CD4-positive, alpha-beta T cell treated with Interleukin-12 subunit alpha and Interleukin-12 subunit beta, for 1 hour (primary cell): ENCODE measurements at regions not wholly inside any gene's neighbourhood (a gene's known extent, or its start where the extent isn't known, plus 50 kb on each side); places are given as distances from the start of the nearest gene placed in this dataset.
A peak's percentile ranks its signal among the peaks of the same experiment; 100 is the strongest.
"Not testable (repeated sequence)": the region's sequence is repeated elsewhere in the genome, so short reads cannot be mapped to it uniquely, and the experiment has no call there.

ENCODE experiments used
- DNase-seq: peaks from one replicate; pipeline ENCODE4 v3.0.0-alpha.2; 2020

DNA sequence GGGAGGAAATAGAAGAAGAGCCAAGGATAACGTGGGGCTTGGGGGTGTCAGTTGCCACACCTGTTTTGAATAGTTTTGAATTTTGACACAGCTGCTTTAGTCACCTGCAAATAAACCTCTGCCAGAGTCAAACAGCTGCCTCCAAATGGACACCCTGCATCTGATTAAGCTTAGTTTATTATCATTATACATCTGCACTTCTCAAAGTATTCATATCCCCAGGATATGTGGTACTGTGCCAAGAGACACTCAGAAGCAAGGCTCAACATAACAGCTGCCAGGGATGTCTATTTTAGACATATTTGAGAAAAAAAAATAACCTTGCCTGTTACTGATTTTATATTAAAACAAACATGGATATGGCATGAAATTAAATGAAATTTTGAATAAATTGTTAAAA is 122.5 kb upstream of the WDR75 start:
- DNase-seq = no peak

DNA sequence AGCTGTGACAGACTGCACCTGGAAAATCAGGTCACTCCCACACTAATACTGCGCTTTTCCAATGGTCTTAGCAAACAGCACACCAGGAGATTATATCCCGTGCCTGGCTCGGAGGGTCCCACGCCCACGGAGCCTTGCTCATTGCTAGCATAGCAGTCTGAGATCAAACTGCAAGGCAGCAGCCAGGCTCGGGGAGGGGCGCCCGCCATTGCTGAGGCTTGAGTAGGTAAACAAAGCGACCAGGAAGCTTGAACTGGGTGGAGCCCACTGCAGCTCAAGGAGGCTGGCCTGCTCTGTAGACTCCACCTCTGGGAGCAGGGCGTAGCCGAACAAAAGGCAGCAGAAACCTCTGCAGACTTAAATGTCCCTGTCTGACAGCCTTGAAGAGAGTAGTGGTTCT is 121.8 kb upstream of the WDR75 start:
- not testable (repeated sequence) for DNase-seq

DNA sequence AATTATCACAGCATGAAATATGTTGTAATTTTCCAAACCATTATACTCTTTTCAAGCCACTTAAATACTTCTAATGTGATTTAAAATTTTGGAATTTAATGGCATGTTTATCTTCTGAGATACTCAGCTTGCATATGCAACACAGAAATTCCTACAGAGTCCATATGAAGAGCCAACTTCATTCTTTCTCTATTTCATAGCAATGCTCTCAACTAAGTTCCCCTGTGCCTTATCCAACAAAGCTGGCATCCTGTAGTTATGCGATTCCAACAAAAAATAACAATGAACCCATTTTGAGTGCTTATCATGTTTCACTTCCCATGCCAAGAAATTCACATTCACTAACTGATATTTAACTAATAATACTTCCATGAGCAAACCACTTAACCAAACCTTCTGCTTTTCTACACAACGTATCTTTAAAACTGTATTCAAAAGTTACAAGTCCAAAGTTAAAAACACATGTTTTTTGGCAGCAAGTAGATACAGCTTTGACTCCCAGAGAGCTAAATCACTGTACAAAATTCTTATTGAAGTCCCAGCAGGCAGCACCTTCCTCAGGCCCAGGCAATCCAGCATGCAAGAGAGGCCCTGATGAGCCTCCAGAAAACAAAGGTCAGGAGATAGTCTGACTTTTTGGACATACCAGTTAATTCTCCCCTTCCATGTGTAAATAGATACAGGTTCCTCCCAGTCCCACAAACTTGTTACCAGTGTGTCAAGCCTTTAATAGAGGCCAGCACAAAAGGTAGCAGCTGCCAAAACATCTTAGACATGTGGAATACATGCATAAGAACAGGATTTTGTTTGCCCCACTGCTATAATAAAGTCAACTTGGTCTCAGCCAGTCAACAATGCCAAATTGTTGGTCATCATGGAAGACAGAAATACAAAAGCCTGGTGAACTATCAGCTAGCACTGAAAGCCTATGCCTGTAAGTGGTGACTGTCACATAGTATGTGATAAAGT is 113.1 kb upstream of the WDR75 start:
- no peak for DNase-seq

DNA sequence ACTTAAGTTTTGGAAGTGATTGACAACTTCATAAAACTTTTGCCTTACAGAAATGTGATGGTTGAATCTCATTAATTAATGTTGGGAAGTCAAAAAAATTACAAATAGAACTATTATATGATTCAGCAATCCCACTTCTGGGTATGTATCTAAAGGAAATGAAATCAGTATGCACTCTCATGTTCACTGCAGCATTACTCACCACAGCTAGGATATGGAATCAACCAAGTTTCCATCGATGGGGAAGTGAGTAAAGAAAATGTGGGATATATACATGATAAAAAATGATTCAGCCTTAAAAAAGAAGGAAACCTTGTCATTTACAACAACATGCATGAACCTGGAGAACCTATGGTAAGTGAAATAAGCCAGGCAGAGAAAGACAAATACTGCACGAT is 112.4 kb upstream of the WDR75 start:
- no peak for DNase-seq

DNA sequence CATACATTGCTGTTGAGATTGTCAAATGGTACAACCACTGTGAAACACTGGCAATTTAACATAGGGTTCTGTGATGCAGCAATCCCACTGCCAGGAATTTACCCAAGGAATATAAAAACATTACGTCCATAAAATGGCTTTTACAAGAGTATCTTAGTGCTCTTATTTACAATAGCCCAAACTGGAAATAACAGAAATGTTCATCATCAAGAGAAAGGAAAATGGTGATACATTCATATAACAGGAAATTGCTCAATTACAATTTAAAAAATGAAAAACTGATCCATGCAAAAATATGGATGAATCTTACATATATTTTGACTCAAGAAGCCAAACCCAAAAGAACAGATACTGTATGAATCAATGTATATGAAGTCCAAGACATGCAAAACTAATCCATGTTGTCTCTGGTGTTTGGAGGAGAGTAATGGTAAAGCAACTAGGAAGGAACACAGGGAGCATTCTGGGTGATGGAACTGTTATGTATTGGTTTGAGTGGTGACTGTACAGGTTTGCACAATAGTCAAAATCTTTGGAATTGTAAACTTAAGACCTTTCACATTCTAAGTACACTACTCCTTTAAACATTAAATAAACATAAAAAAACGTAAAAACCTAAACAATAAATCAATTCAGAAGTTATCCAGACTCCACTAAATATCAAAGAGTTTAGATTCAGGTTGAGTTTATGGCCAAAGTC is 104.8 kb upstream of the WDR75 start:
- no peak for DNase-seq

DNA sequence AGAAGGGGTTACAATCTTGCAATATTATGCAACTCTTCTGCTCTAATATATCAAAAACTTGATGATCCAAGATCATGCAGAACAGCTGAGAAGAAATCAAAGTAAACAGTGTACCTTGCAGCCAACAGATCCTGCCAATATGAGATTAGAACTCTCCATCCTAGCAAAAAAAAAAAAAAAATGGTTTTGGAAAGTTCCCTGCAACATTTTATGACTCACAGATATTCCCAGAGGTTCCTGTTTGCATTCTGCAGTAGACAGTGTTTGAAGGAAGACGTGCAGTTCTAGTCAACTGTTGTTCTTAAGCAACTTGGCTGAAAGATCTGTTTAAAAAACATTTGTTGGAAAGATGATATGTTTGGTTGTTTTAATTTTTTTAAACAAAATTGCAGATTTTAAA is 103.6 kb upstream of the WDR75 start:
- DNase-seq = no peak

DNA sequence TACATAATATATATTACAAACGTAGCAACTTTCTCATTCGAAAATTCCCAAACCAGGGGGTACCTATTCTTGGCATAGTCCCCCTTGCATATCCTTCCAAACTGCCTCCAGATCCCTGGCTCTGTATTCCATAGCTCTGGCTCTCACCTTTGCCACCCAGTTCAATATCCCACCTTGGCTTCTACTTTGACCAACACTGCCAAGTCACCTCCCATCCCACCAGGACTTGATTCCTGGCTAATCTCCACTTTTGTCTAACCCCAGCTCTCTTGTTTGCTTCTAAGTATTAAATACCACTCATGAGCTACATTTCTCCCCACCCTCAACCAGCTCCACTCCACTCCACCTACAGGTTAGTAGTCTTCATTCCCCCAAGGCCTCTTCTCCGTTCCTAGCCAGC is 103.2 kb upstream of the WDR75 start:
- no peak for DNase-seq

DNA sequence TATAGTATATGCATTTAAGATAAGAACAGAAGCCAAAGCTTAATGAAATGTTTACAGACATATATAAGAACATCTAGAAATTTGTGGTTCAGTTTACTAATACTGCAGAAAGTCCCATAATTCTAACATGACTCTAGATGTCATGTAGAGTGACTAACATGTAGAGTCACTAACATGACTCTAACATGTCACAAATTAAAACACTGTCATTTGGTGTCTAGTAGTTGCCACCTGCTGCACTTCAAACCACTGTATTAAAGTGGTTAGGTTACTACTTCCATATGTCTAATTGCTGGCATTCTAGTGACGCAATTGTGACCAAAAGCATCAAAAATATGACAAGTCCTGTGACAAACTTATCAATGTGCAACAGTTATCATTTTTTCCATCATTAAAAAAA is 100.2 kb upstream of the WDR75 start:
- DNase-seq = no peak

DNA sequence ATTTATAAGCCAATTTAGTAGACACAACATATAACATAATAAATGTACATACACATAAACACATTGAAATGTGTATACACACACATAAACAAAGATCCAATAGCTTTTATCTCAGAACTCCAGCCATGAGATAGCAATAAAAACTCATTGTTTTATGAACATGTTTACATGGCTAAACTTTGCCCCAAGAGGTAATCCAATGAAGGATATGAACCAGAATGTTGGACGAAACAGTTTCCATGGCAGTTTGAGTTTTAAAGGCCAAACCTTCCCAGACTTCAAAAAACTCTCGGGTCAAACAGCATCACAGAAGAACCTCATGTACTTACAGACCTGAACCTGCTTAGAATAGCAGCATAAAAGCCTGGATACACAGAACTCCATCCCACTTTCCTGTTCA is 97.2 kb upstream of the WDR75 start:
- no peak for DNase-seq

DNA sequence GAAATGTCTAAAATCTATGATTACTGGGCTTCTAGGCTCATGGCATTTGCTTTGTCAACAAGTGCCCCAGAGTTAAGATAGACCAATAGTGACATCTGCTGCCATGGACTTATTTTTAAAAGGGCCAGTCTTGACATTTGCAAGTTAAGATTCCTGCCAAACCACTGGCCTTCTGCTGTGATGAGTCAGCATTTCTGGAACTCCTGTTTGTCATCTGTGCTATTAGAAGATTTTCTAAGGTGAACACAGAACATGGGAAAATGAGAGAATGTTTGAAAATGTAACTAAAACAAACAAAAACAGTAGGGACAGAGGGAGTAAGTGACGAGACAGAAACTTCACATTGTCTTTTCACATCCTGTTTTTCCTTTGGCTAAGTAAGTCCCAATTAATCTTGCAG is 93.7 kb upstream of the WDR75 start:
- peak; percentile 59 for DNase-seq

DNA sequence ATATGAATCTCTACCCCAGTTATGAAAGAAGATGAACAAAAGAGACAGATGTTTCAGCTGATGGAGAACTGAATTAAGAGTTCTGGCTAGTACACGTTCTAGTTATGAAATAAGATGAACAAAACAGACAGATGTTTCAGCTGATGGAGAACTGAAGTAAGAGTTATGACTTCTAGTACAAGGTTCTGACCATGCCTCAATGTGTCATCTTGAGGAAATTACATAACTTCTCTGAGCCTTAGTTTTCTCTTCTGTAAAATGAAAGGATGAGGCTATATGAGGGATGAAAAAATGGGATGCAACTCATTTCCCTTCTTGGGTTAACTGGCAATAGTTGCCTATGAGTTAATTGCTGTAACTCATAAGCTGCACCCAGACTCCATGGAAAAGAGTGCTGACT is 92.9 kb upstream of the WDR75 start:
- no peak for DNase-seq

DNA sequence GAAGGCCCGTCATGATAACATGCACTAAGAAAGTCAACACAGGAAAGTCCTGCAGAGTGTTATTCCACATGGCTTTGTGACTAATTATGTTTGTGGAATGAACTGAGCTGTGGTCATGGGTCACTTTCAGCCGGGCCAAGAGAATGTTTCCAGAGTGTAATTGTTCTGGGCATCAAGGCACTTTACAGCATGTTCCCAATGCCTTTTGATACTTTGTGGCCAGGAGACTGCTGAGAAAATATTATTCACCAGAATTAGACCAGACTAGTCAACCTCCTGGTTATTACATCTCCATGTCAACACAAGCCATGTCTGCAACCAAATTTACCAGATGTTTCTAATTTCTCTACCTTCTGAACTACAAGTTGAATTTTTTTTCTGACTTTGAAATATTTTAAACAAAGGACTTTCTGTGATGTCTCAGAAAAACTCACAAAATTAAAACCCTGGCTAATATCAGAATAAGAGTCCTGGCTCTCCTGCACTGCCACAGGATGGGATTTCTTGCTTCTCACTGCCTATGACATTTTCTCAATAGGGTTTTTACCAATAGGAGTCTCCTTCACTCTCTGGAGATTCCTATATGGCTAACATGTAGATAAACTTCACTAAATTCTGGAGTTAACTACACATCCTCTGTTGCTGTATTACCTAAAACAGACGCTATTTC is 90.6 kb upstream of the WDR75 start:
- no peak for DNase-seq

DNA sequence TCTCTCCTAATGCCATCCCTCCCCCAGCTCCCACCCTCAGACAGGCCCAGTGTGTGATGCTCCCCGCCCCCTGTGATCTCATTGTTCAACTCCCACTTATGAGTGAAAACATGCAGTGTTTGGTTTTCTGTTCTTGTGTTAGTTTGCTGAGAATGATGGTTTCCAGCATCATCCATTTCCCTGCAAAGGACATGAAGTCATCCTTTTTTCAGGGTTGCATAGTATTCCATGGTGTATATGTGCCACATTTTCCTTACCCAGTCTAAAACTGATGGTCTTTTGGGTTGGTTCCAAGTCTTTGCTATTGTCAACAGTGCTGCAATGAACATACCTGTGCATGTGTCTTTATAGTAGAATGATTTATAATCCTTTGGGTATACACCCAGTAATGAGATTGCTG is 89.3 kb upstream of the WDR75 start:
- not testable (repeated sequence) for DNase-seq

DNA sequence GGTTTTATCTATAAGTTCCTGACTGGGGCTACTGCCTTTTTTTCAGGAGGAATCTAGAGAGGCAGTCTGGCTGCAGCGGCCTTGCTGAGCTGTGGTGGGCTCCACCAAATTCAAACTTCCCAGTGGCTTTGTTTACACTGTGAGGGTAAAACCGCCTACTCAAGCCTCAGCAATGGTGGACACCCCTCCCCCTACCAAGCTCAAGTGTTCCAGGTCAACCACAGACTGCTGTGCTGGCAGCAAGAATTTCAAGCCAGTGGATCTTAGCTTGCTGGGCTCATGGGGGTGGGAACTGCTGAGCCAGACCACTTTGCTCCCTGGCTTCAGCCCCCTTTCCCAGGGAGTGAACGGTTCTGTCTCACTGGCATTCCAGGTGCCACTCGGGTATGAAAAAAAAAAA is 83.9 kb upstream of the WDR75 start:
- not testable (repeated sequence) for DNase-seq

DNA sequence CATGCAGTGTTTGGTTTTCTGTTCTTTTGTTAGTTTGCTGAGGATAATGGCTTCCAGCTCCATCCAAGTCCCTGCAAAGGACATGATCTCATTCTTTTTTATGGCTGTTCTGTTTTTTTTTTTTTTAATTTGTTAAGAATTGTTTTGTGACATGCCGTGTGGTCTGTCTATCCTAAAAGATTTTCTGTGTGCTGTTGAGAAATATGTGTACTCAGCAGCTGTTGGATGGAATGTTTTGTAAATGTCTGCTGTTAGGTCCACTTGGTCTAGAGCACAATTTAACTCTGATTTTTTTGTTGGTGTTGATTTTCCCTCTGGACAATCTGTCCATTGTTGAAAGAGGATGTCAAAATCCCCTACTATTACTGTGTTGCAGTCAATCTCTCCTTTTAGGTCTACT is 80.4 kb upstream of the WDR75 start:
- no peak for DNase-seq

DNA sequence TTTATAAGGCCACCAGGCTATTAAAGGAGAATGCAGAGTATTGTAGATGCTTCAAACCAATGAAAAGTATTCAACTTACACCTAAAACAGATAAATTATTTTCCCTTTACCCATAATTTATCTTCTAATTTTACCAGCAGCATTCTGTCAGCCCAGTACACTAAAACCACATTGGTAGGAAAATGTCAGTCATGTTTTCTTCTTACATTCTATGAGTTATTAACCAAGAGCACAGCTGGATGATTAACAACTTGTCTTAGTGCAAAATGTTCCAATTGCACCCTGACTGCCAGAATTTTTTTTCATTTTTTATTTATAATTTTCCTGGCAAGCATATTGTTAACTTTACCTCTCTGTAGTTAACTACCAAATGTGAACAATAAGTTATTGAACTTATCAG is 79.0 kb upstream of the WDR75 start:
- DNase-seq = no peak

DNA sequence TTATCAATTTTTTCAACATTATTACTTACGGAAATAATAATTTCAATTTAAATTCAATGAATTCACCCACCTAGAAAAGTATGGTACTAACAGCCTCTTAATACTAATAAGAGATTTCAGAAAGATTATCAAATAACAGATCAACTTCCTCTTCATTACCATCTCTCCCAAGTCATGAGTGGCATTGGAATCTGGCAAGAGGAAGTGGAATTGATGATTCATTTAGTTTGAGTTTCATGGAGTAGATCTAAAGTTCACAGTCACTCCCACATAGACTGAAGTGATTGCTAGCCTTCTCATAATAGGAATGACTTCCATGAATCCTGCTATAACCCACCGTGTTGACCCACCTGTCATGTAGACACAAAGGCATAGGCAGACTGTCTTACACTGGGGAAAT is 77.7 kb upstream of the WDR75 start:
- DNase-seq = no peak

DNA sequence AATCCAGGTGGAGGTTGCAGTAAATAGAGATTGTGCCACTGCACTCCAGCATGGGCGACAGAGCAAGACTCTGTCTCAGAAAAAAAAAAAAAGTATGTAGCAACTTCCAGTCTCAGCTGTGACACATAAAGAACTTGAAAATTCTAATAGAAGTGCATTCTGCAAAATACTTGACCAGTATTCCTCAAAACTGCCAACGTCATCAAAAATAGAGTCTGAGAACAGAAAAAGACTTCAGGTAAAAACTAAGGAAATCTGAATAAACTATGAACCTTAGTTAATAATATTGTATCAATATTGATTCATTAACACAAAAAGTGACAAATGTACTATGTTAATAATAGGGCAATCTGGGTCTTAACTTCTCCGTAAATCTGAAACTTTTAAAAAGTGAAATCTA is 76.7 kb upstream of the WDR75 start:
- no peak for DNase-seq

DNA sequence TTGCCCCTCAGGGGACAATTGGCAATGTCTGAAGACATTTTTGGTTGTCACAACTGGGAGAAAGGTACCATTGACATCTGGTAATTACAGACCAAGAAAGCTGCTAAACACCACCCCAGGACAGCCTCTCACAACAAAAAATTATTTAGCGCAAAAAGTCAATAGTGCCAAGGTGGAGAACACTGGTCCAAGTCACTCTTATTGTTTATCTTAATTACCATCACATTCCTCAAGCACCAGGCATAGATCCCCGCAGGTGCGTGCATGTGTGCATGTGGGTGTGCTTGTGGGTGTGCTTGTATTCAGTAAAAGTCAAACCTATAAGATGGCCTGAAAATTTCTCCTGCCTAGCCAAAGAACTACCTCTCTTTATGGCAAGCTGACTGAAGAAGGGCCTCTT is 74.9 kb upstream of the WDR75 start:
- no peak for DNase-seq

DNA sequence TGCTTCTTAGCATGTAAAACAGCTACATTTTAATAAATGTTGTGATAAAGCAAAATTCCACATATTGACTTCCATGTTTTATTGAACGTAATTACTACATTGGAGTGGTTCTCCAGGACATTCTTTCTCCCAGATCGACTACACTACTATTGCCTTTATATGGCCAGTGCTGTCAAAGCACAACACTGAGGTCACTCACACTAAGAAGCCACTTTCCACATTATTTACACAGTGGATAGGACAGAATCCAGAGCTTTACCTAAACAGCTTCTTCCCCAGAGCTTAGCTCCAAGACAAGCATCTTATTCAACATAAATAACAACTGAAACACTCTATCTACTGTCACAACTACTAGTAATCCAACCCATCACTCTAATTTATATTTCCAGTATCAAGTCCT is 73.9 kb upstream of the WDR75 start:
- no peak for DNase-seq

DNA sequence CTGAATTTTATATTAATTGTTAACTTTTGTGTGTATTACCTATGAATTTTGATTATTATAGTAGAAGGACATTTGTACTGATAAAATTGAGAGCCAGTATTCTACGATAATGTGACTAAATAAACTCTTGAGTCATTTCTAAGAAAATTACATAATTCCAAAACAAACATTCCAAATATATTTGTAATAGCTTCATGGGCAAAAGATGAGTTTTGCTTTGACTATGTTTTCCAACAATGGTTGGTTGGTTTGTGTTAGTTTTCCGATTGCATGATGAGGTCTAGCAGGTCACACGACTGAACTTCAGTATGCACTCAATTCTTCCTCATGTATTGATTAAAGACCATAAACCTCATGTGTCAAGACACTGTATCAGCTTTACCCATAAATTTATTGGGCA is 71.7 kb upstream of the WDR75 start:
- no peak for DNase-seq

DNA sequence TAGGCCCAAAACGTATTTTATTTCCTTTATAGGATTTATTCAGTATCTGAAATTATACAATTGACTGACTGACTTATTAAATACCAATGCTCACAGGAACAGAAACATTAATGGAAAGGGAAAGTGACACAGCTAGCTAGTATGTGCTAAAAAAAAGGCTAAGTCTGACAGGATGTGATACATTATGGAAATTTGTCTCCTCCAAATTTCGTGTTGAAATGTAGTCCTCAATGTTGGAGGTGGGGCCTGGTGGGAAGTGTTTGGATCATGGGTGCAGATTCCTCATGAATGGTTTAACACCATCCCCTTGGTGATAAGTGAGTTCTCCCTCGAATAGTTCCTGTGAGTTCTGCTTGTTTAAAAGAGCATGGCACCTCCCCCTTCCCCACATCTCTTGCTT is 70.6 kb upstream of the WDR75 start:
- DNase-seq = no peak

DNA sequence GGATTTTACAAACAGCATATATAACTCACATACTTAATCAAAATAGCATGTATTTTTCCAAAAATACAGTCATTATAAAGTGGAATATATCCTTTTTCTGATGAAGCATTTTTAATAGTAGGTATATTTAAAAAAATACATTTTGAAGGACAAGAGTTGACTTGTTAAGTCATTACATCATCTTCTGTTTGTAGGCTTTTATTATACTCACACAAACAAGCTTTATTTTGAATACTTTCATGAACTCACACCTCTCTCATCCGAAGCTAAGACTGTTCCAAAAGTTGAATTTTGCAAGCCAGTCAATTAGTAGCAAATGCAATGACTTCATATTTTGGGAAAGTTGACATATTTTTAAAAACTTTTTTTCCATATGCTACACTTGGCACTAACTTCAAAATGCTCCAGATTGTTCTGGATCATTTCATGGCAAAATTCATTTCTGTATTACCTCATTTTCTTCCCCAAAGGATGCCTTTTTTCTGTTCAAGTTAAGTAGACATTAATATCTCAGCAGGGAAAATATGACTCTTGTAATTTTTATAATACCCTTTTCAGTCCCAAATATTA is 68.5 kb upstream of the WDR75 start:
- no peak for DNase-seq

DNA sequence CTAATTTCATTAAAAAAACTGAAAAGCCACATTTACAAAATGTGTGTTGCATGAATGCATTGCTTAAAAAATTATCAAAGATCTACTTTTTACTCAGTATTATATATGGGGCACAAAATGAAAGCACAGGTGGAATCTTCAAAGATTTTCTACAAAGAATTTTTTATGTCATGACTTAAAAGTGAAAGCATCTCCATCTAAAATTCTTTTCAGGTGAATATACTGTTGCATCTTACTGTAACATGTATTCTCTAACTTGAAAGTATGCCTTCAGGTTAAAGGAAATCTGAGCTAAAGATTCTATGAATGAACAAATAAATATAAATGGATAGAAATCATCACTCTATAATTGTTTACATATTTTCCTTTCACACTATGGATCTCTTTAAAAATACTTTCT is 66.8 kb upstream of the WDR75 start:
- DNase-seq = no peak
